ENCODE measurements at regions not wholly inside any gene's neighbourhood (a gene's known extent, or its start where the extent isn't known, plus 50 kb on each side); places are given as distances from the start of the nearest gene placed in this dataset.

- peaks cover 0 to 6% (median 0%) of the 10 kb centered on the region in 4 donors for H3K27me3 ChIP-seq
- H3K27ac ChIP-seq (replicated peaks in 1 of 4) = no peak overlapping the region
- intact Hi-C loops (cut with DNase I) = no loop called here
- 86% methylated on average over 4 of the region's 4 CpGs for WGBS
- DNase-seq (ENCODE audit: extremely low spot score) = peak; percentile 53
- no peak overlapping the region for H3K4me3 ChIP-seq
- H3K36me3 ChIP-seq = no peaks in the 10 kb centered on the region
- H3K9me3 ChIP-seq = no peaks in the 10 kb centered on the region
- TF ChIP-seq CTCF (IDR thresholded peaks at IDR 0.05) (no peak), POLR2AphosphoS5 (IDR thresholded peaks at IDR 0.05) (no peak), EP300 (IDR thresholded peaks at IDR 0.05) (no peak), POLR2A (IDR thresholded peaks at IDR 0.05; ENCODE audit: low read depth) (no peak)
- no peaks in the 10 kb centered on the region for H3K4me1 ChIP-seq
Measured at GRCh38 chr2:118536306-118536705, 311.1 kb downstream of the EN1 start.

GRCh38 chr2:118535818-118536212 is 311.6 kb downstream of the EN1 start:
- Histone ChIP-seq H3K4me1 (no peaks in the 10 kb centered on the region), H3K27ac (replicated peaks in 1 of 4) (no peak overlapping the region), H3K27me3 (peaks cover 0 to 6% (median 0%) of the 10 kb centered on the region in 4 donors), H3K36me3 (no peaks in the 10 kb centered on the region), H3K4me3 (no peak overlapping the region), H3K9me3 (no peaks in the 10 kb centered on the region)
- DNase-seq (ENCODE audit: extremely low spot score) = no peak
- TF ChIP-seq CTCF (IDR thresholded peaks at IDR 0.05) (no peak), EP300 (IDR thresholded peaks at IDR 0.05) (no peak), POLR2A (IDR thresholded peaks at IDR 0.05; ENCODE audit: low read depth) (no peak), POLR2AphosphoS5 (IDR thresholded peaks at IDR 0.05) (no peak)
- WGBS = 85% methylated on average over 3 of the region's 3 CpGs
- intact Hi-C loops (cut with DNase I) = no loop called here

GRCh38 chr2:118535171-118535817 is 312.2 kb downstream of the EN1 start:
- intact Hi-C loops (cut with DNase I) = no loop called here

GRCh38 chr2:118530976-118531375 is 316.5 kb downstream of the EN1 start:
- no peak for DNase-seq (ENCODE audit: extremely low spot score)
- peaks cover 0 to 4% (median 0%) of the 10 kb centered on the region in 4 donors for H3K4me1 ChIP-seq
- 69% methylated on average over 6 of the region's 6 CpGs for WGBS
- intact Hi-C loops (cut with DNase I) = no loop called here
- no peak overlapping the region for H3K27ac ChIP-seq (replicated peaks in 1 of 4)
- peaks cover 0 to 9% (median 0%) of the 10 kb centered on the region in 4 donors for H3K27me3 ChIP-seq
- H3K9me3 ChIP-seq = no peaks in the 10 kb centered on the region
- no peak for TF ChIP-seq POLR2A (IDR thresholded peaks at IDR 0.05; ENCODE audit: low read depth)
- TF ChIP-seq POLR2AphosphoS5 (IDR thresholded peaks at IDR 0.05) = no peak
- H3K4me3 ChIP-seq = no peak overlapping the region
- no peaks in the 10 kb centered on the region for H3K36me3 ChIP-seq

More at GRCh38 chr2:118535171-118535817, 312.2 kb downstream of the EN1 start:
- H3K27me3 ChIP-seq = peaks cover 0 to 9% (median 0%) of the 10 kb centered on the region in 4 donors
- WGBS = 66% methylated on average over 6 of the region's 7 CpGs
- H3K36me3 ChIP-seq = no peaks in the 10 kb centered on the region
- H3K9me3 ChIP-seq = no peaks in the 10 kb centered on the region
- peak; percentile 79 for DNase-seq (ENCODE audit: extremely low spot score)
- H3K4me1 ChIP-seq = no peaks in the 10 kb centered on the region
- no peak overlapping the region for H3K27ac ChIP-seq (replicated peaks in 1 of 4)
- H3K4me3 ChIP-seq = no peak overlapping the region
- TF ChIP-seq EP300 (IDR thresholded peaks at IDR 0.05) (no peak), POLR2AphosphoS5 (IDR thresholded peaks at IDR 0.05) (no peak), CTCF (IDR thresholded peaks at IDR 0.05) (no peak), POLR2A (IDR thresholded peaks at IDR 0.05; ENCODE audit: low read depth) (no peak)

- Histone ChIP-seq H3K36me3 (no peaks in the 10 kb centered on the region), H3K27ac (replicated peaks in 1 of 4) (no peak overlapping the region), H3K9me3 (no peaks in the 10 kb centered on the region), H3K4me3 (no peak overlapping the region), H3K4me1 (peaks cover 0 to 4% (median 0%) of the 10 kb centered on the region in 4 donors), H3K27me3 (peaks cover 0 to 5% (median 0%) of the 10 kb centered on the region in 4 donors)
- no peak for DNase-seq (ENCODE audit: extremely low spot score)
- intact Hi-C loops (cut with DNase I) = no loop called here
- WGBS = 25% methylated on average over 5 of the region's 5 CpGs
- no peak for TF ChIP-seq POLR2AphosphoS5 (IDR thresholded peaks at IDR 0.05)
- no peak for TF ChIP-seq CTCF (IDR thresholded peaks at IDR 0.05)
- TF ChIP-seq EP300 (IDR thresholded peaks at IDR 0.05) = no peak
- no peak for TF ChIP-seq POLR2A (IDR thresholded peaks at IDR 0.05; ENCODE audit: low read depth)
Measured at GRCh38 chr2:118529908-118530599, 317.4 kb downstream of the EN1 start.

Measured in esophagus muscularis mucosa (tissue), 4 donors.